ENCODE measurements at regions not wholly inside any gene's neighbourhood (a gene's known extent, or its start where the extent isn't known, plus 50 kb on each side); places are given as distances from the start of the nearest gene placed in this dataset.

- TF ChIP-seq, protein P1, sequence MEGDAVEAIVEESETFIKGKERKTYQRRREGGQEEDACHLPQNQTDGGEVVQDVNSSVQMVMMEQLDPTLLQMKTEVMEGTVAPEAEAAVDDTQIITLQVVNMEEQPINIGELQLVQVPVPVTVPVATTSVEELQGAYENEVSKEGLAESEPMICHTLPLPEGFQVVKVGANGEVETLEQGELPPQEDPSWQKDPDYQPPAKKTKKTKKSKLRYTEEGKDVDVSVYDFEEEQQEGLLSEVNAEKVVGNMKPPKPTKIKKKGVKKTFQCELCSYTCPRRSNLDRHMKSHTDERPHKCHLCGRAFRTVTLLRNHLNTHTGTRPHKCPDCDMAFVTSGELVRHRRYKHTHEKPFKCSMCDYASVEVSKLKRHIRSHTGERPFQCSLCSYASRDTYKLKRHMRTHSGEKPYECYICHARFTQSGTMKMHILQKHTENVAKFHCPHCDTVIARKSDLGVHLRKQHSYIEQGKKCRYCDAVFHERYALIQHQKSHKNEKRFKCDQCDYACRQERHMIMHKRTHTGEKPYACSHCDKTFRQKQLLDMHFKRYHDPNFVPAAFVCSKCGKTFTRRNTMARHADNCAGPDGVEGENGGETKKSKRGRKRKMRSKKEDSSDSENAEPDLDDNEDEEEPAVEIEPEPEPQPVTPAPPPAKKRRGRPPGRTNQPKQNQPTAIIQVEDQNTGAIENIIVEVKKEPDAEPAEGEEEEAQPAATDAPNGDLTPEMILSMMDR (IDR thresholded peaks at IDR 0.05; ENCODE audit: insufficient read depth, low read length, poor library complexity, severe bottlenecking) = no peak
- TF ChIP-seq EZH2phosphoT487 (conservative IDR thresholded peaks at IDR 0.05; ENCODE audit: low read length) = no peak
These were observed 353.7 kb downstream of the LRIG3 start for GRCh38 chr12:58566599-58566998.
